ENCODE measurements at regions not wholly inside any gene's neighbourhood (a gene's known extent, or its start where the extent isn't known, plus 50 kb on each side); places are given as distances from the start of the nearest gene placed in this dataset.
A peak's percentile ranks its signal among the peaks of the same experiment; 100 is the strongest.
"Not testable (repeated sequence)": the region's sequence is repeated elsewhere in the genome, so short reads cannot be mapped to it uniquely, and the experiment has no call there.

GRCh38 chr5:90133941-90134340 is 275.6 kb downstream of the CETN3 start:
- DNase-seq (ENCODE audit: low spot score) = no peak

DNA sequence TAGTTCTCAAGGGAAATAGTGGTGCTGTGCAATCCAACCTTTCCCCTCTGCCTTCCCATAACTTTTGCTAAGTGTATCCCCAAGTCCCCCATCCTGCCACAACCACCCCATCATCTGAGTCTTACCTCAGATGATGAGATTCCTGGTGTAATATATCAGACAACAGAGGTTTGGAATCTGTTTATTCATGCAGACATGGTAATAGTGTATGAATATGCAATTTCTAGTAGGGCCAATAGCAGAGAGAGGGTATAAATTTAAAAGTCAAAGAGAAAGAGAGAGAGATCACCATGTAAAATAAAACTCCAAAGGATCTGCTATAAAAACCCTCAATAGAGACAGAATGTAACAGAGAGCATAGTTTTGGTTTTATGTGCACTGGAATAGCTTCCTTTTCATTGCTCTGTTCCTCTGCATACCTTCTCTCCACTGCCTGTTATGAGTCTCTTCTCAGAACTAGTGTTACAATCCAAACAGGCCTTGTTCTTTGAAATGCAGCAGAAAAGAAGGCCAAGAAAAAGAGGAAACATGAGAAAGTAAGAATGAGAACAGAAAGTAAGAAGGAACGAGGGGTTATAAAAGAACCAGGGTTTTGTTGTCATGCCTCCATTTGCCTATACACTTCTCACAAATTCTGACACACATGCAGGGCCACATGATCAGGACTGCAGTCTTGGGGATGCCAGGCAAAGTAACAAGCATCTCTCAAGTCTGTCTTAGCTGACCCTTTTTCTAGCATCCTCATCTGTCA is 278.0 kb downstream of the CETN3 start:
- DNase-seq (ENCODE audit: low spot score) = no peak

GRCh38 chr5:90128551-90128950 is 281.0 kb downstream of the CETN3 start:
- no peak for DNase-seq (ENCODE audit: low spot score)

GRCh38 chr5:90119531-90119971 is 290.0 kb downstream of the CETN3 start:
- no peak for DNase-seq (ENCODE audit: low spot score)

- no peak for DNase-seq (ENCODE audit: low spot score)
Observed at GRCh38 chr5:90117005-90117404, 292.6 kb downstream of the CETN3 start.

- DNase-seq (ENCODE audit: low spot score) = no peak
Observed at GRCh38 chr5:90113108-90113507, 296.4 kb downstream of the CETN3 start.

- no peak for DNase-seq (ENCODE audit: low spot score)
Observed at GRCh38 chr5:90112033-90112692, 297.4 kb downstream of the CETN3 start.

DNA sequence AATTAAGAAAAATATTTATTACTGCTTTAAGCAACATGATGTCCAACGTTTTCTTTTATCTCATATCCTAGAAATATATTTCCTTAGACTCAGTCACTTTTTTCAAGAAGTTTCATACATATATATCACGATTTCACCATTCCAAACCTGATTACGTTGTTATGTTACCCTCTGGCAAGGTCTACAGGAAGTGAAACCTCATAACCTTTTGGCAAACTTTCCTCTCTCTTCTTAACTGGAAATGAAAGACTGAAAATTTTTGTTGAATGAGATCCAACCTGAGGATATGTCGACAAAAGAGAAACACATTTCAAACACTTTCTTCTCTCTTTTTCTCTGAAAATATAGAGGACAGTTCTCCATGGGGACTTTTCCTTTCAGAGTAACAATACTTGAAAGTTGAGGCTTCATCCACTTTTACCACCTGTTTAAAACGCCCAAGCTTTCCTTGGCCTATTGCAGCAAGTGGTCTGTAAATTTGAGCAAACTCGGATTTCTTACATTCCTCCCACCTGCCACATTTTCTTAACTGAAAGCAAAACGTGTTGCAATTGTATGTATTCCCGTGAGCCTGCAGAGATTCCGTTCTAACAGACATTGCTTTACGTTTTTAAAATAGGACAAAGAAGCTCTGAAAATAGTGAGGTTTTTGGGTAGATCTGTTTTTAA is 298.1 kb downstream of the CETN3 start:
- DNase-seq (ENCODE audit: low spot score) = no peak

DNA sequence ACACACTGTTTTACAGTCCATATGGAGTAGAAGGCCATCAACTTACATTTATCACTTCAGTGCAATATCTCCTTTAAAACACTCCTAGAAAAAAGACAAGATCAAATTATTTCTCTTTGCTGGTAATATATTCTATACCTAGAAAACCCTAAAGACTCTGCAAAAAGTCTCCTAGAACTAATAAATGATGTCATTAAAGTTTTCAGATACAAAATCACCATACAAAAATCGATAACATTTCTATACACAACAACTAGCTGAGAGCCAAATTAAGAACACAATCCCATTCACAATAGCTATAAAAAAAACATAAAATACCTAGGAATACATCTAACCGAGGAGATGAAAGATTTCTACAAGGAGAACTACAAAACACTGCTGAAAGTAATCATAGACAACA is 300.3 kb downstream of the CETN3 start:
- no peak for DNase-seq (ENCODE audit: low spot score)

- no peak for DNase-seq (ENCODE audit: low spot score)
Observed at GRCh38 chr5:90099099-90099498, 310.5 kb downstream of the CETN3 start.

- DNase-seq (ENCODE audit: low spot score) = no peak
Observed at GRCh38 chr5:90097082-90097477, 312.5 kb downstream of the CETN3 start.

DNA sequence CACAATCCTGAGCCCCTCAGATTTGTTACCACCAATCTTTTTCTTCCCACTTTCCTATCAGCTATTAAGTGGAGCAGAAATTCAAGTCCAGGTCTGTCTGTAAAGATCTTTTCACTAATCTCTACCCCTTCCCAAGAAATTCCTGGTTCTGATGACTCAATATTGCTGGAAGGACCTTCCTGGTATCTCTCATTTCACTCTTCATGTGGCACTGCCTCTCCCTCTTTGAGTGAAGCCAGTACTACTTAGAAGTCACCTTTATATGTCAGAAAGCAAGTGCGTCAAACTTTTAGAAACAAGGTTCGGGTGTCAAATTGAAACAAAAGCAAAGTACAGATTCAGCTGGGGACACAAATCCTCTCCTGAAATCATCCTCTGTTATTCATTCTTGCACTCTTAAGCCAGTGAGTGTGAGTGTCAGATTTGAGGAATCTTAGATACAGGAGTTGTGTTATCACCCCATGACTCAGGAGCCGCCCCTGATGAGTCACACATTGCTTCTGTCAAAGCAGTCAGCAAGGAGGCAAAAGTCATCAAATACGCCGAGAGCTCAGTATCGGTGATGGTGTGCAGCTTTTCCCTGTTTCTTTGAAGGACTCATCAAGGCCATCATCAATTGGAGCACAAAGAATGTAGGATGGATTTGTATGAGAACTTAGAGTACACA is 313.0 kb downstream of the CETN3 start:
- peak; percentile 65 for DNase-seq (ENCODE audit: low spot score)

GRCh38 chr5:90095292-90096060 is 314.1 kb downstream of the CETN3 start:
- DNase-seq (ENCODE audit: low spot score) = no peak

- no peak for DNase-seq (ENCODE audit: low spot score)
Observed at GRCh38 chr5:90093751-90094485, 315.6 kb downstream of the CETN3 start.

- no peak for DNase-seq (ENCODE audit: low spot score)
Observed at GRCh38 chr5:90092734-90093133, 316.8 kb downstream of the CETN3 start.

GRCh38 chr5:90084342-90084741 is 325.2 kb downstream of the CETN3 start:
- DNase-seq (ENCODE audit: low spot score) = no peak

- not testable (repeated sequence) for DNase-seq (ENCODE audit: low spot score)
Observed at GRCh38 chr5:90073026-90073570, 336.5 kb downstream of the CETN3 start.

DNA sequence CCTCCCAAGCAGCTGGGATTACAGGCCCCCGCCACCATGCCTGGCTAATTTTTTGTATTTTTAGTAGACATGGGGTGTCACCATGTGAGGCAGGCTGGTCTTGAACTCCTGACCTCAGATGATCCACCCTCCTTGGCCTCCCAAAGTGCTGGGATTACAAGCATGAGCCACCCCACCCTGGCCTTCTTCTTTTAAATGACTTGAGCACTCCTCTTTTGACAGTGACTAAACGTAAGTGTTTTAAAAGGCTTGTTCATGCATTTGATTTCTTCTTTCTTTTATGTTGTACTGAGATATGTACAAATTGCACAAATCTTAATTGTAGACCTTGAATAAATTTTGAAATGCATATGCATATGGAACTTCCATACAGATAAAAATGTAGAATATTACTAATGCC is 337.9 kb downstream of the CETN3 start:
- DNase-seq (ENCODE audit: low spot score) = no peak

DNA sequence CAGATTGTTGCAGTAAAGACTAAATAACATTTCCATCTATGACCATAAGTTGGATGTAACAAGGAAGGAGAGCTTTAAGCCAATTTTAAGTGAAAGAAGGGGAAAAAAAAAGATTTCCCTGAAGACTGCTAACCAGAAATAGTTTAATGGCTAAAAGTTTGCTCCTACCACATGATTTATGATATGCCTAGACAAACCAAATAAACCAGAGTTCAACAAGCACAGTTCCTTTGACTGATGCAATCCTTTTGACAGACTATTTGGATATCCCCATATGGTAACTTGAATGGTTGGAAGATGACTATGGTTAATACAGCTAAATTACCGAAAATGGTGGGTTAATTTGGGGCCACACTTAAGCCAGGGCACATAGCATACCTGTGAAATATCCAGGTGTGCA is 338.5 kb downstream of the CETN3 start:
- DNase-seq (ENCODE audit: low spot score) = no peak

GRCh38 chr5:90066920-90067319 is 342.6 kb downstream of the CETN3 start:
- DNase-seq (ENCODE audit: low spot score) = no peak
